Right lobe of liver (tissue), 4 donors: ENCODE measurements at regions not wholly inside any gene's neighbourhood (a gene's known extent, or its start where the extent isn't known, plus 50 kb on each side); places are given as distances from the start of the nearest gene placed in this dataset.

Experiments
- POLR2A ChIP-seq: fragments of 450-650 bp; IDR thresholded peaks from one replicate; pipeline ENCODE4 v1.6.1; 2017; ENCODE audit warnings: antibody characterized with exemption, mild to moderate bottlenecking
- TF ChIP-seq, protein P1 (sequence below), 4 donors: fragments of 200-600 bp in 3 of 4; fragments of 450-650 bp in 1 of 4; IDR thresholded peaks; one replicate each; pipeline versions ENCODE4 v1.5.1 to v1.8.0; 2016 to 2022; ENCODE audit warnings: antibody characterized with exemption in 4 of 4, mild to moderate bottlenecking in 2 of 4
- donor health status: DM: no; HTN: no; CAD: no.
- donor health status: DM: no; HTN: no; CAD: no.
- donor health status: DM: no; HTN: yes; CAD: no.

DNA sequence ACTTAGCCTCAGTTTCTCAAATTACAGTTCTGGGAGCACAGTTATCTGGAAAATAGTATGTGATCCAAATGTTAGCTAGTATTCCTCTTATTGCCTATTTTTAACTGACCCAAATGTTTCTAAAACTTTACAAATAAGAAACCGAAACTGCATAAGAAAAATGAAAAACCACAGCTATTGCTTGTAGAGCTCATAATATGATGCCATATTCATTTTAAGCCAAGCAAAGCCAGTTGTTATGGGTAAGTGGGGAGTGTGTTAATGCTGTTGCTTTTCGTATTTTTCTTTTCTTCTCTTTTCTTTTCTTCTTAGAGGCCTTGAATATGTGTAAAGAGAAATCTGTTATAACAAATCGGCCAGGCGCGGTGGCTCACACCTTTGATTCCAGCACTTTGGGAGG, 447.4 kb upstream of the TUSC1 start:
- TF ChIP-seq, protein P1, sequence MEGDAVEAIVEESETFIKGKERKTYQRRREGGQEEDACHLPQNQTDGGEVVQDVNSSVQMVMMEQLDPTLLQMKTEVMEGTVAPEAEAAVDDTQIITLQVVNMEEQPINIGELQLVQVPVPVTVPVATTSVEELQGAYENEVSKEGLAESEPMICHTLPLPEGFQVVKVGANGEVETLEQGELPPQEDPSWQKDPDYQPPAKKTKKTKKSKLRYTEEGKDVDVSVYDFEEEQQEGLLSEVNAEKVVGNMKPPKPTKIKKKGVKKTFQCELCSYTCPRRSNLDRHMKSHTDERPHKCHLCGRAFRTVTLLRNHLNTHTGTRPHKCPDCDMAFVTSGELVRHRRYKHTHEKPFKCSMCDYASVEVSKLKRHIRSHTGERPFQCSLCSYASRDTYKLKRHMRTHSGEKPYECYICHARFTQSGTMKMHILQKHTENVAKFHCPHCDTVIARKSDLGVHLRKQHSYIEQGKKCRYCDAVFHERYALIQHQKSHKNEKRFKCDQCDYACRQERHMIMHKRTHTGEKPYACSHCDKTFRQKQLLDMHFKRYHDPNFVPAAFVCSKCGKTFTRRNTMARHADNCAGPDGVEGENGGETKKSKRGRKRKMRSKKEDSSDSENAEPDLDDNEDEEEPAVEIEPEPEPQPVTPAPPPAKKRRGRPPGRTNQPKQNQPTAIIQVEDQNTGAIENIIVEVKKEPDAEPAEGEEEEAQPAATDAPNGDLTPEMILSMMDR (IDR thresholded peaks at IDR 0.05) = no peak
- TF ChIP-seq POLR2A = no peak
